Sigmoid colon (tissue), 3 donors: ENCODE measurements at regions not wholly inside any gene's neighbourhood (a gene's known extent, or its start where the extent isn't known, plus 50 kb on each side); places are given as distances from the start of the nearest gene placed in this dataset.

Experiments
- POLR2A ChIP-seq, 2 donors: fragments of 450-650 bp; IDR thresholded peaks; one replicate each; pipeline ENCODE4 v1.6.1; 2016; ENCODE audit warnings: antibody characterized with exemption in 2 of 2, mild to moderate bottlenecking in 2 of 2, moderate library complexity in 2 of 2
- TF ChIP-seq, protein P1 (sequence below), 4 experiments: fragments of 450-650 bp in 3 of 4; fragments of 200-600 bp in 1 of 4; IDR thresholded peaks; one replicate each; pipeline ENCODE4 v1.5.1; 2016 to 2019; ENCODE audit warnings: antibody characterized with exemption in 4 of 4, mild to moderate bottlenecking in 3 of 4, moderate library complexity in 2 of 4

DNA sequence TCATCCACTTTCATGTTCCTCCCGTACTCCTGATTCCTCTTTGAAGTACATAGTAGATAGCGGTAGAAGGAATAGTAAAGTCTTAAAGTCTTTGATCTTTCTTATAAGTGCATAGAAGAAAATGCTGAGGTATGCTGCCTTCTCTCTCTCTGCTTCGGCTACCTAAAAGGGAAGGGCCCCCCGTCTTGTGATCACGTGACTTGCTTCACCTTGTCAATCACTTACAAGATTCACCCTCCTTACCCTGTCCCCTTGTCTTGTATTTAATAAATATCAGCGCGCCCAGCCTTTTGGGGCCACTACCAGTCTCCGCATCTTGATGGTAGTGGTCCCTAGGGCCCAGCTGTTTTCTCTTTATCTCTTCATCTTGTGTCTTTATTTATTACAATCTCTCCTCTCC is 932.2 kb upstream of the FANCL start:
- TF ChIP-seq, protein P1, sequence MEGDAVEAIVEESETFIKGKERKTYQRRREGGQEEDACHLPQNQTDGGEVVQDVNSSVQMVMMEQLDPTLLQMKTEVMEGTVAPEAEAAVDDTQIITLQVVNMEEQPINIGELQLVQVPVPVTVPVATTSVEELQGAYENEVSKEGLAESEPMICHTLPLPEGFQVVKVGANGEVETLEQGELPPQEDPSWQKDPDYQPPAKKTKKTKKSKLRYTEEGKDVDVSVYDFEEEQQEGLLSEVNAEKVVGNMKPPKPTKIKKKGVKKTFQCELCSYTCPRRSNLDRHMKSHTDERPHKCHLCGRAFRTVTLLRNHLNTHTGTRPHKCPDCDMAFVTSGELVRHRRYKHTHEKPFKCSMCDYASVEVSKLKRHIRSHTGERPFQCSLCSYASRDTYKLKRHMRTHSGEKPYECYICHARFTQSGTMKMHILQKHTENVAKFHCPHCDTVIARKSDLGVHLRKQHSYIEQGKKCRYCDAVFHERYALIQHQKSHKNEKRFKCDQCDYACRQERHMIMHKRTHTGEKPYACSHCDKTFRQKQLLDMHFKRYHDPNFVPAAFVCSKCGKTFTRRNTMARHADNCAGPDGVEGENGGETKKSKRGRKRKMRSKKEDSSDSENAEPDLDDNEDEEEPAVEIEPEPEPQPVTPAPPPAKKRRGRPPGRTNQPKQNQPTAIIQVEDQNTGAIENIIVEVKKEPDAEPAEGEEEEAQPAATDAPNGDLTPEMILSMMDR (IDR thresholded peaks at IDR 0.05): no peak
- no peak for TF ChIP-seq POLR2A (IDR thresholded peaks at IDR 0.05)
